Smooth muscle cell (in vitro differentiated cells): ENCODE measurements at regions not wholly inside any gene's neighbourhood (a gene's known extent, or its start where the extent isn't known, plus 50 kb on each side); places are given as distances from the start of the nearest gene placed in this dataset.

Experiments
- DNase-seq: peaks from one replicate; lab custom pipeline; 2025; ENCODE audit not compliant: unreplicated experiment; lab: John Stamatoyannopoulos, UW
- H2AFZ ChIP-seq: fragments of 200-600 bp; sonication (generic); 2 replicates; pipeline ENCODE4 v1.6.0; 2016; ENCODE audit warnings: antibody characterized with exemption, low read depth, mild to moderate bottlenecking
- H3F3A ChIP-seq: fragments of 200-600 bp; sonication (generic); 2 replicates; pipeline ENCODE4 v1.6.0; 2017; ENCODE audit warnings: antibody characterized with exemption, low read depth
- H3K27ac ChIP-seq: fragments of 200-600 bp; sonication (generic); 2 replicates; pipeline ENCODE4 v1.5.1; 2016; ENCODE audit warnings: low read depth, mild to moderate bottlenecking
- H3K27me3 ChIP-seq: fragments of 200-600 bp; sonication (generic); 2 replicates; pipeline ENCODE4 v1.6.1; 2016; ENCODE audit warnings: low read depth, mild to moderate bottlenecking
- H3K36me3 ChIP-seq: fragments of 200-600 bp; sonication (generic); 2 replicates; pipeline ENCODE4 v1.5.1; 2016; ENCODE audit warnings: low read depth
- H3K4me1 ChIP-seq: fragments of 200-600 bp; sonication (generic); 2 replicates; pipeline ENCODE4 v1.5.1; 2016; ENCODE audit warnings: low read depth
- H3K4me2 ChIP-seq: fragments of 200-600 bp; sonication (generic); 2 replicates; pipeline ENCODE4 v1.6.0; 2016; ENCODE audit warnings: mild to moderate bottlenecking
- H3K4me3 ChIP-seq: fragments of 200-600 bp; sonication (generic); 2 replicates; pipeline ENCODE4 v1.5.1; 2016; ENCODE audit warnings: mild to moderate bottlenecking
- H3K79me2 ChIP-seq: fragments of 200-600 bp; sonication (generic); 2 replicates; pipeline ENCODE4 v1.6.0; 2016; ENCODE audit warnings: low read depth, mild to moderate bottlenecking
- H3K9ac ChIP-seq: fragments of 200-600 bp; sonication (generic); 2 replicates; pipeline ENCODE4 v1.6.0; 2016; ENCODE audit warnings: low read depth
- H3K9me3 ChIP-seq: fragments of 200-600 bp; sonication (generic); replicated peaks from 2 replicates; pipeline ENCODE4 v1.5.1; 2016; ENCODE audit warnings: low read depth
- H4K20me1 ChIP-seq: fragments of 200-600 bp; sonication (generic); 2 replicates; pipeline ENCODE4 v1.6.0; 2016; ENCODE audit warnings: low read depth
- CTCF ChIP-seq: fragments of 200-600 bp; sonication (generic); IDR thresholded peaks from 2 replicates; pipeline ENCODE4 v1.5.1; 2017; ENCODE audit warnings: borderline replicate concordance, mild to moderate bottlenecking, antibody characterized with exemption; ENCODE audit not compliant: insufficient read depth, poor library complexity, severe bottlenecking
- WGBS: methylation state at CpG from one replicate; pipeline ENCODE4 v1.1.7; 2016; ENCODE audit warnings: low lambda C conversion rate; 5-methylcytosine and 5-hydroxymethylcytosine counted together

- peak; percentile 60 for DNase-seq
- no peak overlapping the region for H3K9ac ChIP-seq
- WGBS = 16% methylated on average over 12 of the region's 12 CpGs
- no peaks in the 10 kb centered on the region for H3K9me3 ChIP-seq
- H3K79me2 ChIP-seq = no peaks in the 10 kb centered on the region
- no peaks in the 10 kb centered on the region for H4K20me1 ChIP-seq
- H3K4me3 ChIP-seq = no peak overlapping the region
- peak overlapping the region; percentile 17 for H3K4me2 ChIP-seq
- peaks cover 16% of the 10 kb centered on the region for H3K4me1 ChIP-seq
- H2AFZ ChIP-seq = no peak overlapping the region
- no peaks in the 10 kb centered on the region for H3F3A ChIP-seq
- TF ChIP-seq CTCF = peak; percentile 98
- H3K27me3 ChIP-seq = no peaks in the 10 kb centered on the region
- no peaks in the 10 kb centered on the region for H3K36me3 ChIP-seq
- H3K27ac ChIP-seq = peak overlapping the region; percentile 9
These were observed 253.0 kb upstream of the RASGRP1 start for GRCh38 chr15:38817427-38818156.

DNA sequence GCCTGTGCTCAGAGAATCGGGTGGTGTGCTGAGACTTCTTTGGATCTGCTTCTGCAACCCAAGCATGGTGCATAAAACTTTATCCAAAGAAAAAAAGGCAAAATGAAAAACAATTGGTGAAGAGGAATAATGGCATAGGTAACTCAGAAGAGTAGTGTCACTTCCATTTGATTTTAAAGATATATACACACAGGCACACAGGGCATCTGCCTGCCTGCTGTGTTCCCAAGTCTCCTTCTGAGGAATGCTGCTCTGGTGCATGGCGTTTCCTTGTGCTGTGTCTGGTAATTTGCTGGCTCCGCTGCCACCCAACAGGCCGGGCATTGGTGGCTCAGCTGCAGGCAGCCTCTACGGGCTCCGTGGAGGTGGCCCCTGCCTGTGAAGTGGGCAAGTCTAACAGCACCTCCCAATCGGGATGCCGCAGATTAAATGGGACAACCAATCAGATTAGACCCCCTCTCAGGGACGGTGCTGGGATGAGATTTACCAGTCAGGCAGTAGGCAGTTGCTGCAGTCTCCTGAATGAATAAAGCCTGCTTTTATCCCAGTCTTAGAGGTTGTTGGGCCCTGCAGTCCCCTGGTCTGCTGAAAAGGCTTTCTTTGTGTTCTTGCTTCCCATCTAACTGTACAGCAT lies 253.7 kb upstream of the RASGRP1 start:
- DNase-seq = no peak
- Histone ChIP-seq H3F3A (no peaks in the 10 kb centered on the region), H3K9ac (no peak overlapping the region), H3K9me3 (no peaks in the 10 kb centered on the region), H3K4me1 (peaks cover 16% of the 10 kb centered on the region), H3K27ac (no peak overlapping the region), H2AFZ (no peak overlapping the region), H3K36me3 (no peaks in the 10 kb centered on the region), H3K4me3 (no peak overlapping the region), H4K20me1 (no peaks in the 10 kb centered on the region), H3K27me3 (no peaks in the 10 kb centered on the region), H3K4me2 (peak overlapping the region; percentile 17), H3K79me2 (no peaks in the 10 kb centered on the region)
- 78% methylated on average over 9 of the region's 9 CpGs for WGBS
- TF ChIP-seq CTCF = no peak

DNA sequence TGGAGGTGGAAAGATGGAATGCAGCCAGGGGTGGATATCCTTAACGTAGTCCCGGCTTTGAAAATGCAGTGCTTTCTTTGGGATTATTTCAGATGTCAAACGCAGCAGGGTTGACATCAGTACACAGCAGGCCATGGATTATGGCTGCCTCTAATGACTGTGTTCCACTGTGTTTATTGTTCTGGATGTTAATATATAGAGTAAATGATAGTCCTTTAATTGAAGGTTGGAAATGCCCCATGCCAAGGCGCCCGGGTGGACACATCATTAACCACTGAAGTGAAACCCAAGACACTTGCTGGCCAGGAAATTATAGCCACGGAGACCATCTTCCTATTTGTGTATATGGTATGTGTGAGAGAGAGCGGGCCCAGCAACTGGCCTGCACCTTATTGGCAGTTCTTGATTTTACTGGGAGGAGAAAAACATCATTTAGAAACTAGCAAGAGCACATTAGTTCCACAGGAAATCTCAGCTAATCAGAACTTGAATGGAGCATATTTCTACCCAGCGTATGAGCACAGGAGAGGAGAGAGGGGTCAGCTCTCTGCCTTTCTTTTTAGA lies 254.9 kb upstream of the RASGRP1 start:
- no peak overlapping the region for H2AFZ ChIP-seq
- DNase-seq = no peak
- H4K20me1 ChIP-seq = no peaks in the 10 kb centered on the region
- H3F3A ChIP-seq = no peaks in the 10 kb centered on the region
- 79% methylated on average over 8 of the region's 8 CpGs for WGBS
- no peaks in the 10 kb centered on the region for H3K79me2 ChIP-seq
- no peak overlapping the region for H3K27ac ChIP-seq
- TF ChIP-seq CTCF = no peak
- H3K9ac ChIP-seq = no peak overlapping the region
- H3K27me3 ChIP-seq = no peaks in the 10 kb centered on the region
- peaks cover 16% of the 10 kb centered on the region for H3K4me1 ChIP-seq
- H3K4me3 ChIP-seq = no peak overlapping the region
- no peak overlapping the region for H3K4me2 ChIP-seq
- no peaks in the 10 kb centered on the region for H3K36me3 ChIP-seq
- no peaks in the 10 kb centered on the region for H3K9me3 ChIP-seq

DNA sequence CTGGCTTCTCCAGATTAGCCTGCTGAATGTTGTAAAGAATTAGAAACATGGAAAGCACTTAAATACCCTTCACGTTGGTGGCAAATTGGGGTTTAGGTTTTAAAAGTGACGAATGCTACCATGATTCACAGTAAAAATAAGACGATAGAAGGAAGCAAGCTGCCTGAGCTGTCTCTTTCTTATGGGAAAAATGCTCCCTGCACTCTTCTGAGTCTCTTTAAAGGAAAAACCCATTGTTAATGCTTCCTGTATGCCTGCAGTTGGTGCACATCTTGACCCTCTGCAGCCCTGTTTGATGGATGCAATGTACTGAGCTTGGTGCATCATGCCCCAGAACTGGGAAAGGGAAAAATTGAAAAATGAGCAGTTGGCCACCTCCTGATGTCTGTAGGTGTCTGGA lies 258.6 kb upstream of the RASGRP1 start:
- 75% methylated on average over 3 of the region's 3 CpGs for WGBS
- no peak overlapping the region for H3K9ac ChIP-seq
- H3K4me3 ChIP-seq = no peak overlapping the region
- H2AFZ ChIP-seq = no peak overlapping the region
- no peaks in the 10 kb centered on the region for H3F3A ChIP-seq
- no peaks in the 10 kb centered on the region for H3K27me3 ChIP-seq
- no peaks in the 10 kb centered on the region for H3K9me3 ChIP-seq
- H3K79me2 ChIP-seq = no peaks in the 10 kb centered on the region
- no peaks in the 10 kb centered on the region for H4K20me1 ChIP-seq
- peaks cover 12% of the 10 kb centered on the region for H3K4me1 ChIP-seq
- no peaks in the 10 kb centered on the region for H3K36me3 ChIP-seq
- TF ChIP-seq CTCF = no peak
- H3K27ac ChIP-seq = no peak overlapping the region
- no peak overlapping the region for H3K4me2 ChIP-seq
- DNase-seq = no peak
